HG02938 (cell line): ENCODE measurements at regions not wholly inside any gene's neighbourhood (a gene's known extent, or its start where the extent isn't known, plus 50 kb on each side); places are given as distances from the start of the nearest gene placed in this dataset.

Source experiments
- ATAC-seq: cut with Tn5 transposase; IDR thresholded peaks from one replicate; pipeline ENCODE4 v1.9.1; 2021; ENCODE audit warnings: mild to moderate bottlenecking, moderate library complexity; ENCODE audit not compliant: unreplicated experiment

GRCh38 chr16:63096857-63097256 lies 1060.6 kb upstream of the CDH8 start:
- no peak for ATAC-seq

- ATAC-seq: no peak
These were observed 1056.5 kb upstream of the CDH8 start for GRCh38 chr16:63092736-63093135.

GRCh38 chr16:63082101-63082500 lies 1045.9 kb upstream of the CDH8 start:
- ATAC-seq: no peak

DNA sequence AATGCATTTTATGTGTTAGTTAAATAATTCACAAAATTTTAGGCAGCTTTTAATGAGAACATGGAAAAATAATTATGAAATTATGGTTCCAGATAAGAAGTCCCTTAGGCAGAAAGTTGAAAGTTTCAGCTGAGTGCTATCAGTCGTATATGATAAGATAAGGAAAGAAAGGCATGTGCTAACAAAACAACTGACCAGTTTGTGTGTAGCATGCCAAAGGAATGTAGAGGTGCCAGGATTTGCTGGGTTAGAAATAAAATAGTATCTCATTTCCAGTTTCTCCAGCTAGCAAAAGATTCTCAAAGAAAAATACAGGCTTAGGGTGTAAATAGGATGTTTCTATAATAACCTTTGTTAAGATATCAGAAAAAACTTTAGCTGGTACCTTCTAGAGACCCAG lies 1044.5 kb upstream of the CDH8 start:
- no peak for ATAC-seq

DNA sequence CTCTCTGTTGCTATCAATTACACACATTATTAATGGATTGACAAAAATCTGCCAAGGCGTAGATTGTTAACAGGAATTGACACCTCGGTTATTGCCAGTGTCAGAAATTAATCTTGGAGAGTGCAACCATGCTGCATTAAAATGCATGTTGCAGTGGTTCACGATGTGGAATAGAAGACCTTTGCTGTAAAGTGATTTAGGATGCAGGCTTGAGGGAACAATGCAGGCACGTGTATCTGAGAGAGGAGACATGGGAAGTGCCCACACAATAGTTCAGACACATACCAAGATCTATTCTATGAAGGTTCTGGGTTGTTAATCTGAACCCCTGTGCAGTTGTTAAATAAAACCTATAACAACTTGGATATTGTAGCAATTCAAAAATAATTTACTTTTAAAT lies 1032.8 kb upstream of the CDH8 start:
- ATAC-seq: no peak

GRCh38 chr16:63067141-63067540 lies 1030.9 kb upstream of the CDH8 start:
- ATAC-seq: no peak

DNA sequence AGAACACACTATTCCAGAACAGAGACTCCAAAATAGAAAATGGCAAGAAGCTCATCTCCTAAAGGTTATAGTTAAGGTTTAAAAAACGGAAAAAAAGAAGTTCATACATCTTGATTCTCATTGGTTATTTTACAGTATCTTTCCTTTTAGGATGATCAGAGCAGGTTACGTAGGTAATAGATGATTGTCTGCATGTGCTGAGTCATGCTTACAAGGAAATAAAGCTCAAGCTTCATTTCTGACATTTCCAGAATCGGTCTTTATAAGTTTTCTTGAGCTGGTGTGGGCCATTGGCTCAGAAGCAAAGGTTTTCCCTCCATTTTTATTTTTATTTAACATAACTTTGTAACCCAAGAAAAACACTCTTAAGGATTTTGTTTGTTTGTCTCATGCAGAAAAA lies 1030.3 kb upstream of the CDH8 start:
- ATAC-seq: no peak

DNA sequence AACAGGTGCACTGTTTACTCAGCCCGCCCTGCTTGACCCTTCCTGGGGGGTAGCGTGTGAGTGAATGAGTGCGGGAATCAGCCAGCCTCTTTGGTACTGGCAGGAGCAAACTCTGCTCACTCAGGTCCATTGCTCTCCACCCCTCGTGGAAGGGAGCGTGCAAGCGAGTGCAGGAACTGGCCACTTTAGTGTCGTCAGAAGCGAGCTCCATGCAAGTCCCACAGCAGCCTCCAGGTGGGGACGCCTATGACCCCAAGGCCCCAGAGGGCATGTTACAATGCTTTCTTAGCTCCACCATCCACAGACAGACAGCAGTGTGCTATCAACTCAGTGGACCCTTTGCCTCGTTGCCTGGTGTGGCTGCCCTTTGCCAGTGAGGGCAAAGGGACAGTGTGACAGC lies 1025.1 kb upstream of the CDH8 start:
- ATAC-seq: no peak

DNA sequence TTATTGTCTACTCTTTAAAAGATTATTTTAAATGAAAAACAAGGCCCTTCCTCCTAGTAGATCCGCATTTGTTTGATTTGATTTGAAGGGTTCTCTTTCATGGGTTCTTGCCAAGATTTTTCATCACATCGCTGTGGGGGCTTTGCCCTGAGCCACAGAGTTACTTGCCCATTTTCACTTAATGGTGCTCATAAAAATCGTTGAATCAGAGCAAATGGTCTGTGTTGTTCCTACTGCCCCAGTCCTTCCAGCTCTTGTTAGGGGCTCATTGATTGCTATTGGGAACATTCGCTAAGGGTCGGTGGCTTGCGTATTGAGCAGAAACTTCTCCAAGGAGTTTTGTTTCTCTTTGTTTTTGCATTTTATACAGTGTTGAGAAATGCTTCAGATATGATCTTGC lies 1023.4 kb upstream of the CDH8 start:
- ATAC-seq: no peak

DNA sequence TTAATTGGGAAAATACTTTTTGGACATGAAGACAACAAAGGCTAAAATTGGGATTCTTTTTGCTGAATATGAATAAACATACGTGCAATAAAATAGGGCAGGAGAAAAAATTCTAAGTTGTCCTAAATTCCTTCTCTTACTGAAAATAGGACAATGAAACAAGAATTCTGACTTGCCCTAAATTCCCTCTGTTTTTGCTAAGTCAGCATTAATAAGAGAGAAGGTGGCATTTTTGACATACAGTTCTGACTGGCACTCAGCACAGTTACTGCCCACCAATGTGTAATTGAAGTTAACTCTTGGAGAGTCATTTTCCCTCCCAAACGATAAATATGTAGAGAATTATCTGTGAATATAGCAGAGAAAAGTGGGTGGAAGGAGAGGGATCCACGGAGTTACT lies 1021.1 kb upstream of the CDH8 start:
- no peak for ATAC-seq

DNA sequence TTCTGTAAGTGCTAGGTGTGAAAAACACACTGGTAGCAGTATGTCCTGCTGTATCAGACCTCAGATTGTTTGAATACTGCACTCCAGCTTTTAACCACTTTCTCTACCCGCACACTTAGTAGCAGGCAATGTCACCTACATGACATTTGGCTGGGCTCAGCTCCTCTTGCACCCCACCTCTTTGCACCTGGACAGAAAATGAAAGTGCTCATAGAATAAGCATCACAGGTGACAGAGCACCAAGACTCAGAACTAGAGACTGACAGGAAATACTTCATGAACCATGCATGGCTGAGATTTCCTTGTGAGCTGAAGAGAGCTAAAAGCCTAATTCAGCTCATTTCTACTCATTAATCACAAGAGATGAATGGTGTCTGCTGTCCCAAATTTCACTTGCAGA lies 1014.2 kb upstream of the CDH8 start:
- no peak for ATAC-seq

- ATAC-seq: no peak
These were observed 1002.3 kb upstream of the CDH8 start for GRCh38 chr16:63038397-63039106.

- no peak for ATAC-seq
These were observed 1001.6 kb upstream of the CDH8 start for GRCh38 chr16:63037761-63038396.

- ATAC-seq: no peak
These were observed 982.5 kb upstream of the CDH8 start for GRCh38 chr16:63018581-63019223.

DNA sequence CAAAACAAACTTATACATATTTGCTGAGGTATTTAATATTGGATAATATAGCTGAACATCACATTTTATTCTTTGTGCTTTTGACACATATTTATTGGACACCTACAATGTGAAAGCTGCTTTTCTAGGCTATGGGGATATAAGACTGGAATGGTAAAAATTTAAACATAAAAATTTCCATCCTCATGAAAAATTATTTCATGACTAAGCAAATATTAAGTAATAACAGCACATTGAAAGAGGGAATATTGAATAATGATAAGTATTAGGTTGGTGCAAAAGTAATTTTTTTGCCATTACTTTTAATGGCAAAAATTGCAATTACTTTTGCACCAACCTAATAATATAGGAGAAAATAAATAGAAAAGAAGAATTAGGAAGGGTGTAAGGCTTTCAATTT lies 972.5 kb upstream of the CDH8 start:
- no peak for ATAC-seq

DNA sequence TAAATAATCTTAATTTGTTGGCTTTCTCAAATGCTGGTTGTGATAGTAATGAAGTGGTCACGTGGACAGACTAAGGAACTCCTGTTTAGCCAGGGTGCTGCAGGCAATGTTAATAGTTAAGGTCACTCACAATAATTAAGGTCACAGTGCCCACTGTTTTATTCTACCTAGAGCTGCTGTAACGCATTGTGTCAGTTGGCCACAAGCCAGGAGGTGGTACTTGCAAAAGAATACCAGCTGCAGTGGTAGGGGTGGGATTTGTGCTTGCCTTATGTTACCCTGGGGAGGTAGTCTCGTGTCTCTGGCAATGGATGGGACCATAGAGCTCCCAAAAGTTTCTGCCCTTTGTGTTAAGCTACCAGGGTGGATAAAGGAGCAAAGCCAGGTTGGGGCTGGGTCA lies 969.1 kb upstream of the CDH8 start:
- no peak for ATAC-seq

DNA sequence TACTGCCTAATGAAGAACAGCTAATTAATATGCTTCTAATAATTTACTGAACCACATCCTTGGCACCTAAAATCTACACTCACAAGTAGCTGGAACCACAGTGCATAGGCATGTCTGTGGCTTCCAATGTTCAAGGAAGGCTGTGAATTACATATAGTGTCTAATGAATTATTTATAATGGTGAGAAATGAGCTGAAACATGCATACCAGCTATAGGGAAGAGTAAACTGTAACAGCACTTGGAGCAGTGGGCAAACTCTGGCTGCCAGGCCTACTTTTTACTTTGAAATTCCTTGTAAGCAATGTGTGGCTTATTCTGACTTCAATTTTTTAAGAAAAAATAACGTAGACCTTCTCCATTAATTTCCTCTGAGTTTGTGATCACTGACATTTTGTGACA lies 953.2 kb upstream of the CDH8 start:
- no peak for ATAC-seq

DNA sequence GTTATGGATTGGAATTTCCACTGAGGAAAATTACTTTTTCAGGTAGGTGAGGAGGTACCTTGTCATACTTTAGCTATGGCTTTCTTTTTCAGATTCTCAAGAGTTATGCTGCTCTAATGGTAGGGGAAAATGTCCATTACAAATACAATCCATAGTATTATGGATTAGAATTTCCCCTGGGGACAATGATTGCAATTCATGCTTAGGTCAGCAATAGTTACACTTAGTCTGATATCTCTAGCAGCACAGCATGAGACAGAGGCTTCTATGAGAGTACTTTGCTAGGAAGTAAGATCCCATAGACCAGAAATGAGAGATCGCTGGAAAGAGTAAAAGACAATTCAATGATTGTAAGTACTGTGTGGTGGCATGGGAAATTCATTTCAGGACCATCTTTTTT lies 949.5 kb upstream of the CDH8 start:
- ATAC-seq: no peak

GRCh38 chr16:62978451-62978850 lies 942.2 kb upstream of the CDH8 start:
- no peak for ATAC-seq

- no peak for ATAC-seq
These were observed 941.6 kb upstream of the CDH8 start for GRCh38 chr16:62977876-62978275.

GRCh38 chr16:62974424-62974823 lies 938.2 kb upstream of the CDH8 start:
- no peak for ATAC-seq

DNA sequence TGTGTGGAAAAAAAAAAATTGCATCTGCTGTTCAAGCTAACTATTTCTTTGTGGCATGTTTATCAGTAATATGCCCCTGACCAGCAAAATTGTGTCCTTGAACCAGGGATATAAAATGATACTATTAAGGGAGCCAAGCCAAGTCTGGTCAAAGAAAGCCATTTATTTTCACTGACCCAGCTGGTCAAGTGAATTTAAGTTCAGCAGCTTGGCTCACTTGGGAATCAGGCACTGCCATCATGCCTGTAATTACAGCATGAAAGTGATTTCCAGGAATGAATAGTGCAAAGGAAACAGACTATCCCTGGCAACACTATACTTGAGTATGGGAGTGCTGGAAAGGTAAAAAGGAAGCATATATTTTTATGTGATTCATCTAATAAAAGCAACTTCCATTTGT lies 934.6 kb upstream of the CDH8 start:
- ATAC-seq: no peak
